Right lobe of liver (tissue), 4 donors: ENCODE measurements at regions not wholly inside any gene's neighbourhood (a gene's known extent, or its start where the extent isn't known, plus 50 kb on each side); places are given as distances from the start of the nearest gene placed in this dataset.

ENCODE experiments used
- POLR2A ChIP-seq: fragments of 450-650 bp; IDR thresholded peaks from one replicate; pipeline ENCODE4 v1.6.1; 2017; ENCODE audit warnings: antibody characterized with exemption, mild to moderate bottlenecking
- TF ChIP-seq, protein P1 (sequence below), 4 donors: fragments of 200-600 bp in 3 of 4; fragments of 450-650 bp in 1 of 4; IDR thresholded peaks; one replicate each; pipeline versions ENCODE4 v1.5.1 to v1.8.0; 2016 to 2022; ENCODE audit warnings: antibody characterized with exemption in 4 of 4, mild to moderate bottlenecking in 2 of 4
- donor health status: DM: no; HTN: no; CAD: no.
- donor health status: DM: no; HTN: no; CAD: no.
- donor health status: DM: no; HTN: yes; CAD: no.

- TF ChIP-seq, protein P1, sequence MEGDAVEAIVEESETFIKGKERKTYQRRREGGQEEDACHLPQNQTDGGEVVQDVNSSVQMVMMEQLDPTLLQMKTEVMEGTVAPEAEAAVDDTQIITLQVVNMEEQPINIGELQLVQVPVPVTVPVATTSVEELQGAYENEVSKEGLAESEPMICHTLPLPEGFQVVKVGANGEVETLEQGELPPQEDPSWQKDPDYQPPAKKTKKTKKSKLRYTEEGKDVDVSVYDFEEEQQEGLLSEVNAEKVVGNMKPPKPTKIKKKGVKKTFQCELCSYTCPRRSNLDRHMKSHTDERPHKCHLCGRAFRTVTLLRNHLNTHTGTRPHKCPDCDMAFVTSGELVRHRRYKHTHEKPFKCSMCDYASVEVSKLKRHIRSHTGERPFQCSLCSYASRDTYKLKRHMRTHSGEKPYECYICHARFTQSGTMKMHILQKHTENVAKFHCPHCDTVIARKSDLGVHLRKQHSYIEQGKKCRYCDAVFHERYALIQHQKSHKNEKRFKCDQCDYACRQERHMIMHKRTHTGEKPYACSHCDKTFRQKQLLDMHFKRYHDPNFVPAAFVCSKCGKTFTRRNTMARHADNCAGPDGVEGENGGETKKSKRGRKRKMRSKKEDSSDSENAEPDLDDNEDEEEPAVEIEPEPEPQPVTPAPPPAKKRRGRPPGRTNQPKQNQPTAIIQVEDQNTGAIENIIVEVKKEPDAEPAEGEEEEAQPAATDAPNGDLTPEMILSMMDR (IDR thresholded peaks at IDR 0.05) = no peak
- no peak for TF ChIP-seq POLR2A
Observed at GRCh38 chr5:74336297-74336696, 304.2 kb downstream of the ENC1 start.
